ENCODE measurements at regions not wholly inside any gene's neighbourhood (a gene's known extent, or its start where the extent isn't known, plus 50 kb on each side); places are given as distances from the start of the nearest gene placed in this dataset.

DNA sequence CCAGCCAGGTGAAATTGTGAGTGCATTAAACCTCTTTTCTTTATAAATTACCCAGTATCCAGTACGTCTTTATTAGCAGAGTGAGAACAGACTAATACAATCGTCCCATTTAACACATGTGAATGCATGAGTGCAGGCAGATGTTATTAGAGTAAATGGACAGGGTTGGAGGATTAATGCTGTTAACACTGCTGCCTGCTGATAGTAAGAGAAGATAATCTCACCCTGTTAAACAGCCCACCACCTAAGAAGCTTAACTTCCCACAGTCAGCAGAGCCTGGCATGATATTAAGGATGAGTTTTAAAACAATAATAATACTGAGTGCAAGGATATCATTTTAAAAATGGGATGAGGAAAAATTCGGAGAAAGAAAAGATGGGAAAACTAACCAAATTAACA, 181.4 kb upstream of the LHX8 start:
- H3K36me3 ChIP-seq (ENCODE audit: insufficient read depth, low read length), result no peaks in the 10 kb centered on the region
- no peak overlapping the region for H3K9ac ChIP-seq (ENCODE audit: low read length)
- no peaks in the 10 kb centered on the region for H3K79me2 ChIP-seq (ENCODE audit: insufficient read depth, low read length)
- H3K27me3 ChIP-seq (ENCODE audit: insufficient read depth, low read length), result no peaks in the 10 kb centered on the region
- no peak overlapping the region for H3K4me2 ChIP-seq (ENCODE audit: low read length)
- H4K20me1 ChIP-seq (ENCODE audit: insufficient read depth, low read length), result no peaks in the 10 kb centered on the region
- no peak overlapping the region for H3K27ac ChIP-seq (ENCODE audit: low read depth, low read length, poor library complexity, severe bottlenecking)
- no peaks in the 10 kb centered on the region for H3K9me3 ChIP-seq (ENCODE audit: low read length)
- H3F3A ChIP-seq (ENCODE audit: insufficient read depth, low read length), result no peaks in the 10 kb centered on the region
- H2AFZ ChIP-seq (ENCODE audit: low read length), result no peak overlapping the region
- no peaks in the 10 kb centered on the region for H3K9me2 ChIP-seq (ENCODE audit: low read depth, low read length)
- no peak for TF ChIP-seq EZH2 (IDR thresholded peaks at IDR 0.05; ENCODE audit: borderline replicate concordance, low read length)
- TF ChIP-seq, protein P1, sequence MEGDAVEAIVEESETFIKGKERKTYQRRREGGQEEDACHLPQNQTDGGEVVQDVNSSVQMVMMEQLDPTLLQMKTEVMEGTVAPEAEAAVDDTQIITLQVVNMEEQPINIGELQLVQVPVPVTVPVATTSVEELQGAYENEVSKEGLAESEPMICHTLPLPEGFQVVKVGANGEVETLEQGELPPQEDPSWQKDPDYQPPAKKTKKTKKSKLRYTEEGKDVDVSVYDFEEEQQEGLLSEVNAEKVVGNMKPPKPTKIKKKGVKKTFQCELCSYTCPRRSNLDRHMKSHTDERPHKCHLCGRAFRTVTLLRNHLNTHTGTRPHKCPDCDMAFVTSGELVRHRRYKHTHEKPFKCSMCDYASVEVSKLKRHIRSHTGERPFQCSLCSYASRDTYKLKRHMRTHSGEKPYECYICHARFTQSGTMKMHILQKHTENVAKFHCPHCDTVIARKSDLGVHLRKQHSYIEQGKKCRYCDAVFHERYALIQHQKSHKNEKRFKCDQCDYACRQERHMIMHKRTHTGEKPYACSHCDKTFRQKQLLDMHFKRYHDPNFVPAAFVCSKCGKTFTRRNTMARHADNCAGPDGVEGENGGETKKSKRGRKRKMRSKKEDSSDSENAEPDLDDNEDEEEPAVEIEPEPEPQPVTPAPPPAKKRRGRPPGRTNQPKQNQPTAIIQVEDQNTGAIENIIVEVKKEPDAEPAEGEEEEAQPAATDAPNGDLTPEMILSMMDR (IDR thresholded peaks at IDR 0.05; ENCODE audit: low read length), result no peak
- H3K4me3 ChIP-seq (ENCODE audit: low read depth, low read length, poor library complexity, severe bottlenecking), result no peak overlapping the region
- H3K4me1 ChIP-seq (ENCODE audit: insufficient read depth, low read length, severe bottlenecking), result no peaks in the 10 kb centered on the region

DNA sequence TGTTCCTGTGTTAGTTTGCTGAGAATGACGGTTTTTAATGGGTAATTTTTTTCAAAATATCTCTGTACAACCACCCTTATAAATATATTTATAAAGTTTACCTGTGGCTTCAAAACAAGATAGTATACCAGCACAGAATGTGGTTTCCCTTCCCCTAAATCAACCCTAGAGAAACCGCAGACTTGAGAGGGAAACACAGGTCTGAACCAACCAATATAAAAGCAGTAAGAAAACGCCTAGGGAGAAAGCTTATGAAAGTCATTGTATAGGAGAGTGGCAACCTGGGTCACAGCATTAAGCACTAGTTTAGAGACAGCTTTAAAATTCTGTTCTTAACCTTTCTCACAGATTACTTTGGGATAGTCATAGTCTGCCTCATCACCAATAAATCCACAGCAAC, 180.6 kb upstream of the LHX8 start:
- H2AFZ ChIP-seq (ENCODE audit: low read length), result no peak overlapping the region
- no peaks in the 10 kb centered on the region for H4K20me1 ChIP-seq (ENCODE audit: insufficient read depth, low read length)
- H3K4me3 ChIP-seq (ENCODE audit: low read depth, low read length, poor library complexity, severe bottlenecking), result no peak overlapping the region
- H3K27me3 ChIP-seq (ENCODE audit: insufficient read depth, low read length), result no peaks in the 10 kb centered on the region
- no peaks in the 10 kb centered on the region for H3K9me2 ChIP-seq (ENCODE audit: low read depth, low read length)
- H3K4me2 ChIP-seq (ENCODE audit: low read length), result no peak overlapping the region
- no peaks in the 10 kb centered on the region for H3K9me3 ChIP-seq (ENCODE audit: low read length)
- H3K4me1 ChIP-seq (ENCODE audit: insufficient read depth, low read length, severe bottlenecking), result no peaks in the 10 kb centered on the region
- no peaks in the 10 kb centered on the region for H3K79me2 ChIP-seq (ENCODE audit: insufficient read depth, low read length)
- H3F3A ChIP-seq (ENCODE audit: insufficient read depth, low read length), result no peaks in the 10 kb centered on the region
- TF ChIP-seq, protein P1 (IDR thresholded peaks at IDR 0.05; ENCODE audit: low read length), result no peak
- no peak for TF ChIP-seq EZH2 (IDR thresholded peaks at IDR 0.05; ENCODE audit: borderline replicate concordance, low read length)
- no peak overlapping the region for H3K9ac ChIP-seq (ENCODE audit: low read length)
- H3K36me3 ChIP-seq (ENCODE audit: insufficient read depth, low read length), result no peaks in the 10 kb centered on the region
- H3K27ac ChIP-seq (ENCODE audit: low read depth, low read length, poor library complexity, severe bottlenecking), result no peak overlapping the region

DNA sequence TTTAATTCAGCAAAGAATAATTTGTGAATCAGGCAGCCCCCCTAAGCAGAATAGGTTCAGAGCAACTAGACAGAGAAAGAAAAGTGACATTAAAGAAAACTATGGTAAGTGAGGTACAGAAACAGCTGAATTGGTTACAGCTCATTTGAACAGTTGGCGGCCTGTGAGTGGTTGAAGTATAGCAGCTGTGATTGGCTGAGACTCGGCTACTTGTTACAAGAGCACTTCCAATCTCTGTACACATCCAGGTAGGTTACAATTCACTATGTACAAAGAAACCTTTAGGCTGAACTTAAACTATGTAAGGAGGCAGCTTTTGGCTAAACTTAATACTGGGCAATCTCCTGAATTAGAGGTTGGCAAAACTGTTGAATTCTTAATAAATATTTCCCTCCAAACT, 171.1 kb upstream of the LHX8 start:
- H3F3A ChIP-seq (ENCODE audit: insufficient read depth, low read length), result no peaks in the 10 kb centered on the region
- H3K9me2 ChIP-seq (ENCODE audit: low read depth, low read length), result no peaks in the 10 kb centered on the region
- H2AFZ ChIP-seq (ENCODE audit: low read length), result no peak overlapping the region
- H3K27ac ChIP-seq (ENCODE audit: low read depth, low read length, poor library complexity, severe bottlenecking), result no peak overlapping the region
- no peak overlapping the region for H3K4me2 ChIP-seq (ENCODE audit: low read length)
- H3K27me3 ChIP-seq (ENCODE audit: insufficient read depth, low read length), result no peaks in the 10 kb centered on the region
- no peaks in the 10 kb centered on the region for H3K36me3 ChIP-seq (ENCODE audit: insufficient read depth, low read length)
- H3K4me3 ChIP-seq (ENCODE audit: low read depth, low read length, poor library complexity, severe bottlenecking), result no peak overlapping the region
- no peaks in the 10 kb centered on the region for H3K9me3 ChIP-seq (ENCODE audit: low read length)
- H3K4me1 ChIP-seq (ENCODE audit: insufficient read depth, low read length, severe bottlenecking), result peaks cover 9% of the 10 kb centered on the region
- H4K20me1 ChIP-seq (ENCODE audit: insufficient read depth, low read length), result no peaks in the 10 kb centered on the region
- H3K79me2 ChIP-seq (ENCODE audit: insufficient read depth, low read length), result no peaks in the 10 kb centered on the region
- no peak for TF ChIP-seq EZH2 (IDR thresholded peaks at IDR 0.05; ENCODE audit: borderline replicate concordance, low read length)
- TF ChIP-seq, protein P1 (IDR thresholded peaks at IDR 0.05; ENCODE audit: low read length), result no peak
- no peak overlapping the region for H3K9ac ChIP-seq (ENCODE audit: low read length)
